ENCODE measurements at regions not wholly inside any gene's neighbourhood (a gene's known extent, or its start where the extent isn't known, plus 50 kb on each side); places are given as distances from the start of the nearest gene placed in this dataset.

DNA sequence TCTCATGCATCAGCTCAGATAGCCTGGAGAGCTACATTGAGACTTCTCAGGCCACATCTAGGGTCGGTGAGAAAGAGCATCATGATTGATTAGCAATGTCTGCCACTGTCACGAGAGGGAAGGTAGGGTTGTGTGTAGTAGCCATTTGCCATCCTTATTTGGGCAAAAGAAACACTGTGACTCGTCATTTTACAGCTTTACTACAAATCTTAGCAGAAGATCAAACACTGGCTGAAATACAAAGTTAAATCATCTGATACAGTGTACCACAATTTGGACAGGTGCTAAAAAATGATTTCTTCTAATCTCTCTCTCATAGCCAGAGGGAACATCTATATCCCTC lies 334.3 kb downstream of the CBLN1 start:
- Histone ChIP-seq H3K4me2 (no peak overlapping the region), H4K20me1 (ENCODE audit: insufficient read depth) (no peaks in the 10 kb centered on the region), H3F3A (replicated peaks; ENCODE audit: insufficient read depth) (no peaks in the 10 kb centered on the region), H3K9me3 (no peaks in the 10 kb centered on the region), H3K79me2 (ENCODE audit: insufficient read depth) (no peaks in the 10 kb centered on the region), H3K27ac (ENCODE audit: low read depth in 2 of 2, low read length in 1 of 2) (peak overlapping the region in 1 of 2 experiments; percentile 55; a peak in 1 of 4 replicates), H3K9ac (no peak overlapping the region), H3K27me3 (ENCODE audit: insufficient read depth) (no peaks in the 10 kb centered on the region), H3K4me3 (ENCODE audit: low read depth in 2 of 2, low read length in 1 of 2) (no peak overlapping the region), H3K4me1 (ENCODE audit: control insufficient read depth in 1 of 2, insufficient read depth in 2 of 2, low read depth in 1 of 2, low read length in 1 of 2) (peaks cover 0 to 3% of the 10 kb centered on the region in 2 experiments; a peak in 1 of 4 replicates), H2AFZ (ENCODE audit: low read depth) (no peak overlapping the region), H3K9me2 (no peaks in the 10 kb centered on the region), H3K36me3 (replicated peaks in 1 of 2; ENCODE audit: control insufficient read depth in 1 of 2, insufficient read depth in 2 of 2, low read length in 1 of 2) (no peaks in the 10 kb centered on the region)
- CTCF ChIA-PET, result no interaction called here
- TF ChIP-seq TAF1 (IDR thresholded peaks at IDR 0.05; ENCODE audit: borderline replicate concordance, low read depth, low read length) (no peak), RXRA (IDR thresholded peaks at IDR 0.05; ENCODE audit: borderline replicate concordance, low read depth) (no peak), ELF1 (IDR thresholded peaks at IDR 0.05) (no peak), GABPA (IDR thresholded peaks at IDR 0.05; ENCODE audit: low read depth) (no peak), SIN3A (IDR thresholded peaks at IDR 0.05; ENCODE audit: borderline replicate concordance, low read depth, low read length) (no peak), TEAD4 (IDR thresholded peaks at IDR 0.05; ENCODE audit: borderline replicate concordance, insufficient read depth) (no peak), MEF2A (IDR thresholded peaks at IDR 0.05; ENCODE audit: borderline replicate concordance, low read depth) (no peak), TCF12 (IDR thresholded peaks at IDR 0.05) (no peak)
- TF ChIP-seq, protein P1, sequence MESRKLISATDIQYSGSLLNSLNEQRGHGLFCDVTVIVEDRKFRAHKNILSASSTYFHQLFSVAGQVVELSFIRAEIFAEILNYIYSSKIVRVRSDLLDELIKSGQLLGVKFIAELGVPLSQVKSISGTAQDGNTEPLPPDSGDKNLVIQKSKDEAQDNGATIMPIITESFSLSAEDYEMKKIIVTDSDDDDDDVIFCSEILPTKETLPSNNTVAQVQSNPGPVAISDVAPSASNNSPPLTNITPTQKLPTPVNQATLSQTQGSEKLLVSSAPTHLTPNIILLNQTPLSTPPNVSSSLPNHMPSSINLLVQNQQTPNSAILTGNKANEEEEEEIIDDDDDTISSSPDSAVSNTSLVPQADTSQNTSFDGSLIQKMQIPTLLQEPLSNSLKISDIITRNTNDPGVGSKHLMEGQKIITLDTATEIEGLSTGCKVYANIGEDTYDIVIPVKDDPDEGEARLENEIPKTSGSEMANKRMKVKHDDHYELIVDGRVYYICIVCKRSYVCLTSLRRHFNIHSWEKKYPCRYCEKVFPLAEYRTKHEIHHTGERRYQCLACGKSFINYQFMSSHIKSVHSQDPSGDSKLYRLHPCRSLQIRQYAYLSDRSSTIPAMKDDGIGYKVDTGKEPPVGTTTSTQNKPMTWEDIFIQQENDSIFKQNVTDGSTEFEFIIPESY (IDR thresholded peaks at IDR 0.05; ENCODE audit: borderline replicate concordance, low read depth), result no peak
- TF ChIP-seq, protein P2, sequence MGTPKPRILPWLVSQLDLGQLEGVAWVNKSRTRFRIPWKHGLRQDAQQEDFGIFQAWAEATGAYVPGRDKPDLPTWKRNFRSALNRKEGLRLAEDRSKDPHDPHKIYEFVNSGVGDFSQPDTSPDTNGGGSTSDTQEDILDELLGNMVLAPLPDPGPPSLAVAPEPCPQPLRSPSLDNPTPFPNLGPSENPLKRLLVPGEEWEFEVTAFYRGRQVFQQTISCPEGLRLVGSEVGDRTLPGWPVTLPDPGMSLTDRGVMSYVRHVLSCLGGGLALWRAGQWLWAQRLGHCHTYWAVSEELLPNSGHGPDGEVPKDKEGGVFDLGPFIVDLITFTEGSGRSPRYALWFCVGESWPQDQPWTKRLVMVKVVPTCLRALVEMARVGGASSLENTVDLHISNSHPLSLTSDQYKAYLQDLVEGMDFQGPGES (IDR thresholded peaks at IDR 0.05; ENCODE audit: low read depth, low read length), result no peak
- no peak for DNase-seq
- WGBS (ENCODE audit: low lambda C conversion rate), result 0% methylated on average over 3 of the region's 3 CpGs
- POLR2A ChIA-PET, result no interaction called here

DNA sequence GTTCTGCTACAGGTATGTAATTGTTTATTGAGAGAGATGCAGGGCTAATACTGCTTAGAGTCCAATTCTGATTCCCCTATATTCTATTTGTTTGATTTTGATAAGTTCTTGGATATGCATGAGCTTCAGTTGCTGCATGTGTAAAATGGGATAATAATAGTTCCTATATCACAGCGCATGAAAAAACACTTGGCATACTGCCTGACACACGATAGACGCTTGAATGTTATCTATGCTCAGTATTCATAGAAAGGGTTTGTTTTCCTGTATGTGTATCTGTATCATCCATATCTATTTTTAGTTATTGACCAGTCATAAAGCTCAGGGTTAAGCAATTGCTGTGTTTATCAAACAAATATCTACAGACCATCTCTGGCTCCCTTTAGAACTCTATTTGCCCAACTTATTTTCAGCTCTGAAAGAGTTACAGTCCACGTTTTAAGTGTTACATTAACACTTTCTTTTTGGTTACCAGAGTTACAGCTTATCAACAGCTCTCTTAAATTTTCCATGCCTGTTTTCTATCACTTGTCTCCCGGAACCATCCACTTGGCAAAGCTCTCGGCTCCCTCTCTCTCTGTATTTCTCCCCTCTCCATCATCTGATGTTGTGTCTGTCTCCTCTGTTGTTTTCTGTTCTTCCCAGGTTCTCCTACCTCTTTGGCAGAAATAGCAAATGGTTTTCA lies 334.8 kb downstream of the CBLN1 start:
- no peaks in the 10 kb centered on the region for H3K9me2 ChIP-seq
- H3K9ac ChIP-seq, result no peak overlapping the region
- H3K4me1 ChIP-seq (ENCODE audit: control insufficient read depth in 1 of 2, insufficient read depth in 2 of 2, low read depth in 1 of 2, low read length in 1 of 2), result peaks cover 0 to 3% of the 10 kb centered on the region in 2 experiments; a peak in 1 of 4 replicates
- H2AFZ ChIP-seq (ENCODE audit: low read depth), result no peak overlapping the region
- no peaks in the 10 kb centered on the region for H3K27me3 ChIP-seq (ENCODE audit: insufficient read depth)
- H3K4me2 ChIP-seq, result no peak overlapping the region
- ChIA-PET CTCF (no interaction called here), POLR2A (no interaction called here)
- no peak overlapping the region for H3K4me3 ChIP-seq (ENCODE audit: low read depth in 2 of 2, low read length in 1 of 2)
- H3F3A ChIP-seq (replicated peaks; ENCODE audit: insufficient read depth), result no peaks in the 10 kb centered on the region
- H3K9me3 ChIP-seq, result no peaks in the 10 kb centered on the region
- H3K36me3 ChIP-seq (replicated peaks in 1 of 2; ENCODE audit: control insufficient read depth in 1 of 2, insufficient read depth in 2 of 2, low read length in 1 of 2), result no peaks in the 10 kb centered on the region
- WGBS (ENCODE audit: low lambda C conversion rate), result 7% methylated on average over 6 of the region's 6 CpGs
- H3K79me2 ChIP-seq (ENCODE audit: insufficient read depth), result no peaks in the 10 kb centered on the region
- H4K20me1 ChIP-seq (ENCODE audit: insufficient read depth), result no peaks in the 10 kb centered on the region
- TF ChIP-seq GATA2 (CRISPR knock-in tag; IDR thresholded peaks at IDR 0.05), result peak; percentile 33
- TF ChIP-seq MXI1 (IDR thresholded peaks at IDR 0.05; ENCODE audit: low read depth, low read length), result no peak
- peak overlapping the region in 1 of 2 experiments; percentile 55; a peak in 1 of 4 replicates for H3K27ac ChIP-seq (ENCODE audit: low read depth in 2 of 2, low read length in 1 of 2)
- DNase-seq, result peak; percentile 27
